GM19023 (cell line): ENCODE measurements at regions not wholly inside any gene's neighbourhood (a gene's known extent, or its start where the extent isn't known, plus 50 kb on each side); places are given as distances from the start of the nearest gene placed in this dataset.

ENCODE experiments used
- ATAC-seq: cut with Tn5 transposase; IDR thresholded peaks from one replicate; pipeline ENCODE4 v1.9.1; 2021; ENCODE audit warnings: mild to moderate bottlenecking, moderate library complexity; ENCODE audit not compliant: unreplicated experiment

- no peak for ATAC-seq
These were observed 643.6 kb upstream of the SLITRK1 start for GRCh38 chr13:84525865-84526264.

GRCh38 chr13:84524586-84524985 is 642.3 kb upstream of the SLITRK1 start:
- no peak for ATAC-seq

- ATAC-seq, result no peak
These were observed 617.7 kb upstream of the SLITRK1 start for GRCh38 chr13:84500016-84500415.

GRCh38 chr13:84497613-84498012 is 615.3 kb upstream of the SLITRK1 start:
- no peak for ATAC-seq

GRCh38 chr13:84491952-84492351 is 609.7 kb upstream of the SLITRK1 start:
- no peak for ATAC-seq

- ATAC-seq, result no peak
These were observed 605.5 kb upstream of the SLITRK1 start for GRCh38 chr13:84487752-84488151.

- ATAC-seq, result no peak
These were observed 599.7 kb upstream of the SLITRK1 start for GRCh38 chr13:84481958-84482357.

- no peak for ATAC-seq
These were observed 597.4 kb upstream of the SLITRK1 start for GRCh38 chr13:84479656-84480055.

GRCh38 chr13:84470528-84470927 is 588.3 kb upstream of the SLITRK1 start:
- ATAC-seq, result no peak

- no peak for ATAC-seq
These were observed 584.2 kb upstream of the SLITRK1 start for GRCh38 chr13:84466461-84466860.

- ATAC-seq, result no peak
These were observed 578.7 kb upstream of the SLITRK1 start for GRCh38 chr13:84460989-84461388.

- ATAC-seq, result no peak
These were observed 573.0 kb upstream of the SLITRK1 start for GRCh38 chr13:84455143-84455905.

GRCh38 chr13:84447640-84447978 is 565.3 kb upstream of the SLITRK1 start:
- no peak for ATAC-seq

GRCh38 chr13:84446972-84447639 is 564.8 kb upstream of the SLITRK1 start:
- no peak for ATAC-seq

- ATAC-seq, result no peak
These were observed 563.5 kb upstream of the SLITRK1 start for GRCh38 chr13:84445776-84446175.

- no peak for ATAC-seq
These were observed 561.2 kb upstream of the SLITRK1 start for GRCh38 chr13:84443463-84443862.

- no peak for ATAC-seq
These were observed 556.8 kb upstream of the SLITRK1 start for GRCh38 chr13:84439108-84439507.

GRCh38 chr13:84433024-84433423 is 550.8 kb upstream of the SLITRK1 start:
- ATAC-seq, result no peak

GRCh38 chr13:84431646-84432045 is 549.4 kb upstream of the SLITRK1 start:
- no peak for ATAC-seq

GRCh38 chr13:84430446-84430845 is 548.2 kb upstream of the SLITRK1 start:
- ATAC-seq, result no peak

GRCh38 chr13:84430015-84430414 is 547.7 kb upstream of the SLITRK1 start:
- no peak for ATAC-seq

- ATAC-seq, result no peak
These were observed 535.8 kb upstream of the SLITRK1 start for GRCh38 chr13:84418041-84418440.

GRCh38 chr13:84417416-84417815 is 535.1 kb upstream of the SLITRK1 start:
- ATAC-seq, result no peak
